GM13976 (cell line): ENCODE measurements at regions not wholly inside any gene's neighbourhood (a gene's known extent, or its start where the extent isn't known, plus 50 kb on each side); places are given as distances from the start of the nearest gene placed in this dataset.

Experiments used
- DNase-seq: peaks from one replicate; pipeline ENCODE4 v3.0.0; 2012; ENCODE audit warnings: low spot score
- CTCF ChIP-seq: IDR thresholded peaks from 2 replicates; pipeline ENCODE4 v1.5.1; 2012; ENCODE audit warnings: borderline replicate concordance, mild to moderate bottlenecking; ENCODE audit not compliant: insufficient read depth; ENCODE audit errors: extremely low read depth, missing control alignments, control extremely low read depth
- in situ Hi-C: fragments of 300-500 bp; cut with MboI; formaldehyde crosslinking; loops from one replicate; pipeline ENCODE4 v1.12.0; 2022; ENCODE audit warnings: low sequenced_read_pairs, mixed read lengths, inconsistent platforms; ENCODE audit not compliant: unreplicated experiment

- in situ Hi-C loops, result no loop called here
- no peak for TF ChIP-seq CTCF
- DNase-seq, result no peak
These were observed 57.8 kb upstream of the C1QTNF9B start for GRCh38 chr13:23955064-23955463.

DNA sequence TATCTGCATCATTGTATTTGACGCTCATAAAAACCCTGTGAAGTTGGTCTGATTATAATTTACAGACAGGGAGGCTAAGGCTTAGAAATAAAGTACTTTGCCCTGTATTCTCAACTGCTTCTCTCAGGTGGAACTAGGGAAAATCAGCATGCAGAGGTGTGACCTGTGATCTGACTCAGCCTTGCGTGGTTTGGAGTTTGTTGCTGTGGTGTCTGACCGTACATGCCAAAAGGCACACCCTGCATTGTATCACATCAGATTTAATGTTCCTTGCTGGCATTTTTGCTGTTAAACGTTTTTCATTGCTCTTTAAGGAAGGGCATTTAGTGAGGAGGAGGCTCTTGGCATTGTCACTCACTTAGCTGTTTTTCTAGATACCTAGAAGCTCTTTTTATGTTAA is 58.8 kb upstream of the C1QTNF9B start:
- DNase-seq, result no peak
- in situ Hi-C loops, result no loop called here
- TF ChIP-seq CTCF, result no peak

DNA sequence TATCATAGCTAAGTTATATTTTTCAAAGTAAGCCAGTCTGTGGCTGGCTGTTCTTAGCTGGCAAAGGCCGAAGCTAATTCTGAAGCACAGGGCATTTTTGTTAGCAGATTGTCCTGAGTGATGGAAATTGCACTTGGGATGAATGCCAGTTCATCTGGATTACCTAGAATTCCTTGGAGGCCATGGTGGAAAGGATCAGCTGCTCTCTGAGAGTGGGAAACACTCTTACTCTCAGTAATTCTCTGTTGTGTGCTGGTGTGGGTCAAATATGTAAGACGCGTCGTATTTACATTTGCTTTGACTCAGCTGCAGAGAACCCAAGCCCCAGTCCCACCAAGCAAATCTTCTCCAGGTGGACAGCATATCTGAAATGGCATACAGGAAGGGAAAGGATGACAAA is 60.7 kb upstream of the C1QTNF9B start:
- in situ Hi-C loops, result no loop called here
- TF ChIP-seq CTCF, result no peak
- no peak for DNase-seq

DNA sequence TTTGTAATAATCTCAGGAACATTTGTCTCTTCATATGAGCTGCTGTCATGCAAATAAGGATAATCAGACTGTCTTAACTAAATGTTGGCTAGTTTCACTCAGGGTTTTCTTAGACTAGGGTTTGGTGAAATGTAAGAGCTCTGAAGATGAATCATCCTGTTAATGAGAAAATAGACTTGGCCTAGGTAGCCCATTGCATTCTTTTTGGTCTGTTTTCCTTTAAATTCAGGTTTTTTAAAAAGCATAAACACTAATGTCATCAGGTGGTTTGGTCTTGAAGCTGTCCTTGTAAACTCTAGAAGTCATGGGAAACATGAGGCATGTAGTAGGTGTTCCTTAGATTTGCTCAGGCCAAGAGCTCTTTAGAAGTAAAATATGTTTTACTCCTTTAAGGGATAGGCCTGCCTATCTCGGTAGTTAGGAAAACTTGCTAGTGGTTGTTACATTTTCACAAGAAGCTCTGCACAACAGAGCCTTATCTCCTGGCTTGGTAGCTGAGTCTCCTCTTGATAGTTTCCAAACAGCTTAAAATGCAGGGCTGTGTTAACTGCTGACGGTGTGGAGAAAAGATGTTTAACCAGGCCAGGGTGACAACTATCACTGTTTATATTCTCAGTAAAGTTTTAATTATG is 62.0 kb upstream of the C1QTNF9B start:
- DNase-seq, result no peak
- TF ChIP-seq CTCF, result no peak
- in situ Hi-C loops, result no loop called here

GRCh38 chr13:23960566-23961156 is 63.4 kb upstream of the C1QTNF9B start:
- peak; percentile 32 for TF ChIP-seq CTCF
- in situ Hi-C loops, result no loop called here
- no peak for DNase-seq

GRCh38 chr13:23963184-23963931 is 66.1 kb upstream of the C1QTNF9B start:
- no peak for DNase-seq
- in situ Hi-C loops, result no loop called here
- no peak for TF ChIP-seq CTCF
